ENCODE measurements at regions not wholly inside any gene's neighbourhood (a gene's known extent, or its start where the extent isn't known, plus 50 kb on each side); places are given as distances from the start of the nearest gene placed in this dataset.
"Not testable (repeated sequence)": the region's sequence is repeated elsewhere in the genome, so short reads cannot be mapped to it uniquely, and the experiment has no call there.

DNA sequence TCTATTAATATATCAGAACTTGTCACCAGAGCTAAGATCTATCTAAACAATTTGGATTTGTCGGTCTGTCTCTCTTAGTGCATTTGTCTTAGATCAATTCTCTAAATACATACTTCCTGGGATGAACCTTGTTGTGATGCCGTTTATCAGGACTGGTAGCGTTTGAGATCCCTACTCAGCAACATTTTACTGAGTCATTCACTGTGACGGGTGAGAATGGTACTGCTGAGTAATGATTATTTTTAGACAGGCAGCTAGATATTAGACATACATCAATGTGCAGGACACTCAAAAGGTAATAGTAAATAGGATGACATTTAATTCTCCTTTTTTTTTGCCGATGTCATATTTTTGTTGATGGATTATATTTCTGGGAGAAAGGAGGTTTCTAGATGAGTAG lies 209.0 kb downstream of the CSNK1G3 start:
- DNase-seq, result no peak

DNA sequence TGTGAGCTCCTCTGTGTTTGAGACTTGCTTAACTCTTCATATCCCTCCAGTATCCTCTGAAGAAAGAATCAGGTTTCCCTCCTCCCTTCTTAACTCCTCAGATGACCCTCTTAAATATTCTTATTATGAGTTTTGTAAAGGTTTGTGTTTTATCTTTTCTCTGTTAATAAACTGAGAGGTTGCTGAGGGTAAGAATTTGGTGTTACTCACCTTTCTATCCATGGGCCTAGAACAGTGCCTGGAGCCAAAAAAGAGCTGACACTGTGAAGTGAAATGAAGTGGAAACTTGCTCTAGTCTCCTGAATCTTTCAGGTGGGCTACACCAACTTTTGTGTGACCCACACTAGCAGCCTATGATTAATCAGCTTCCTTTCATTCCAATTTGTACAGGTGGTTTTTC lies 208.4 kb downstream of the CSNK1G3 start:
- DNase-seq, result no peak

DNA sequence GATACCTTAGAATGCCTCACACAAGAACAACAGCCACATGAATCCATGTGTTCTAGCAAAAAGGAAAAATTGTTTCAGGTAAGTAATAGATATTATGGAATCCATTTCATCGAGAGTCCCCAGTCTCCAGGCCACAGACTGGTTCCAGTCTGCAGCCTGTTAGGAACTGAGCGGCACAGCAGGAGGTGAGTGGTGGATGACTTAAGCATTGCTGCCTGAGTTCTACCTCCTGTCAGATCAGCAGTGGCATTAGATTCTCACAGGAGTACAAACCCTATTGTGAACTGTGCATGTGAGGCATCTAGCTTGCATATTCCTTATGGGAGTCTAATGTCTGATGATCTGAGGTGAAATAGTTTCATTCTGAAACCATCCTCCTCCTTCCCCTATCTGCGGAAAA lies 207.0 kb downstream of the CSNK1G3 start:
- DNase-seq, result no peak

DNA sequence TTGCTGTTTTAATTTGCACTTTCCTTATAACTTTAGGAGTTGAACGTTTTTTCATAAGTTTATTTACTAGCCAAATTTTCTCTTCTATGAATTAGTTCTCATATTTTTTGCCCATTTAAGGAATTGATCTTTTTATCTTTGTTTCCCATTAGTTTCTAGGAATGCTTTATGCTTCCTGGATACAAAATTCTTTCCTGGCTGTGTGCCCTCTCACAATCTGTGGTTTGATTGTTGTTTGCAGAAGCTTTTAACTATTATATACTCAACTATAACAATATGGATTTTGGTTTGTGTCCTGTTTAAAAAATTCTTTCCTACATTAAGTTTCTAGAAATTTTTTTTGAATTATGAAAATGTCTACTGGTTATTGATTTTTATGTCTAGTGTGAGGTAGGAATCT lies 206.3 kb downstream of the CSNK1G3 start:
- DNase-seq, result no peak

DNA sequence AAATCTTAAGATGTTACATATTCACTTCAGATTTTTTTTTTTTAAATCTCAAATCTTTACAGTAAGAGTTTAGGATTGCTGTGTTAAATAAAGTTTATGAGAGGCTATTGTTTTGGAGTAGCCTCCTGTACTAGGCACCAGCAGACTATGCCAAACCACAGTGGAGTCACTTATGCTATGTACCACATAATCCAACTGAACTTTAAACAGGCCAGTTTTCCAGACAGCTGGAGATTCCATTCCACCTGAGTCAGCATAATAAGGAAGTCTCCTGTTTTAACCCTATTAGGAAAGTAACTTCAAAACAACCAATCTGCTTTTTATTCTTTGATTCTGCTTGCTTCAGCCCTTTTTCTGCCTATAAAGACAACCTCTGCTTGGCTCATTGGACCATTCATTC lies 205.2 kb downstream of the CSNK1G3 start:
- no peak for DNase-seq

DNA sequence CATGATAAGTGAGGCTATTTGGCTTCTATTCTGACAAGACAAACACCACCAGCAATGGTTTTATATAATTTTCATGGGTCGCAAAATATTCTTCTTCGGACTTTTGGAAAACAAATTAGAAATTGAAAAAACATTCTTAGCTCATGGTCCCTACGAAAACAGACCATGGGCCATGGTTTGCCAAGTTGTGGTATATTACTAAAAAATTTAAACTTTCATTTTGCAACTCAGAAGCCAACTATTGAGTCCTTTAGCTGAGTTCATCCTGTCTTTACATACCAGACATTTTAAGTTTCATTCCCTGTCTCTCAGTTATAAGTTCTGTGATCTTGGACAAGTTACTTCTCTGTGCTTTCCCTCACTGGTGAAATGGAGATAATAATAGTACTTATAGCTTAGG lies 198.1 kb downstream of the CSNK1G3 start:
- no peak for DNase-seq

DNA sequence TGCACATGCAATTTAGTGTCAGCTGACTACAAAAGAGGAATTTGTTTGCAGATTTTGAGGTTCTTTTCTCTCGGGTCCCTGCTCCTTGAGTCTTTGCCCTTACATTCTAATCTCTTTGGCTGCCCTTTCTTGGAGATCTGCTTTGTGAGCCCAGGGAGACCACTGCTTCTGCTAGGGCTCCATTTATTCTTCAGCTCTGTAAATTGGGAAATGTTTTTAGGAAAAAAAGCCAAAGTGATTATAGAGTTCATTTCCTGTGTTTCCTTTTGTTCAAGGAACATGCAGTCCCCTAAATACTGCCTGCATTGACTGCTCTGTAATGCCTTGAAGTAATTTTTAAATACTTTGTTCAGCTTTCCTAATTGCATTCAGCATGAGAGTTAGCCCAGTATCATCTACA lies 197.4 kb downstream of the CSNK1G3 start:
- DNase-seq, result no peak

DNA sequence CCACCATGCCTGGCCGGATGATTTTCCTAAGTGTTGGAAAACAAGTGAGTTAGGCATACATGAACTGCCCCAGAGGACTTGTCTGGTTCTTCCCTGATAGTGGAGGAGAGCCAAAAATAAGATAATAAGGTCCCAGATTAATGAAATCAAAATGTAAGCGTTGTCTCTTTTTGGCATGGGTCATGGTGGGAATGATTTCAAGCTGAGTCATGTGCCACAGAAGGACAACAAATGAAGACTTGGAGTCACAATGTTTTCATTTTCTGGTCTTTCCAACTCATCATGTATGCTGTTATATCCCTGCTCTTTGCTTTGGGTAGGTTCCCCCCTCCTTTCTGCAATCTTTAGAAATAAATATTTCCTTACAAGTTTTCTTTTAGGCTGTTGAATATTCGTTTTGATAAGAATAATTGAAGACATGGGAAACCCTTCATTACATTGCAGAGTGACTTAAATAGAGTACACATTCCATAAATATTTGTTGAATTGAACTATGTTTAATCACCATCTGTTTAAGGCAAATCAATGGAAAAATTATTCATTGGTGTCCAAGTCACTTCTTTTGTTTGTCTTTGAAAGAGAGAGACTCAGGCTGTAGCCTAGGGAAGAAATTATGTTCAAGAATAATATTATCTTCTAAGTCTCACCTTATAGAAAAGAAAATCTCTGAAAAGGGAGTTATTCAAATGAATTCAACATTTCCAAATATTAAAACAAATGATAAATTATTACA lies 196.3 kb downstream of the CSNK1G3 start:
- DNase-seq, result no peak

DNA sequence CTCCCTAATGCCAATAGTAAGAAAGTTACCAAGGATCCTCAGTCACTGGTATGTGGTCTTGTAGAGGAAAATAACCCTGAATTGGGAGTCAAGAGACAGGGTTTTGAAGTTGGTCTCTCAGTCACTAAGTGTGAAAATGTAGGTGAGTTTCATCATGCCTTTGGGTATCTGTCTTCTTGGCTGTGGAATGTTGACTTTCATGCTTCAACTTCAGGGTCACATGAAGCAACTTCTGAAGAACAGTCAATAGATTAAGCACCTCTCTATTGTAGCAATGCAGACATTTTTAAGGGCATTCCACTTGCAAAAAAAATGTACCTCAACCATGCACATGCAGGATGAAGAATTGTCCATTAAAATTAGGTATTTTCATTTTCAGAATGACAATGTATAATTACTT lies 194.6 kb downstream of the CSNK1G3 start:
- no peak for DNase-seq

DNA sequence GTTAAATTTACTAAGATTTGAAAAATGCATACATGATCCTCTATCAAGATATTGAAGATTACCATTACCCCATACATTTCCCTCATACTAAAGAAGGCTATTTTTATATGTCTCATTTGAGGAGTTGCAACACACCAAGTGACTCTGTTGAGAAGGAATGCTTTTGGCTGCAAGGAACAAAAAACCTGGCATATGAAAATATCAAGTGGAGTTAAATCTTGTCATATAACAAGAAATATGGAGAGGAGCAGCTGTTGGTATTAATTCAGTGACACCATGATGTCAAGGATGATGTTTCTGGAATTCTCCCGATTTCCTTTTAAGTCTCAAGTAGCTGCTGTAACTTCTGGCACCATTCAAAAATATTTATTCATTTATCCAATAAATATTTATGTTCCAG lies 193.8 kb downstream of the CSNK1G3 start:
- no peak for DNase-seq

DNA sequence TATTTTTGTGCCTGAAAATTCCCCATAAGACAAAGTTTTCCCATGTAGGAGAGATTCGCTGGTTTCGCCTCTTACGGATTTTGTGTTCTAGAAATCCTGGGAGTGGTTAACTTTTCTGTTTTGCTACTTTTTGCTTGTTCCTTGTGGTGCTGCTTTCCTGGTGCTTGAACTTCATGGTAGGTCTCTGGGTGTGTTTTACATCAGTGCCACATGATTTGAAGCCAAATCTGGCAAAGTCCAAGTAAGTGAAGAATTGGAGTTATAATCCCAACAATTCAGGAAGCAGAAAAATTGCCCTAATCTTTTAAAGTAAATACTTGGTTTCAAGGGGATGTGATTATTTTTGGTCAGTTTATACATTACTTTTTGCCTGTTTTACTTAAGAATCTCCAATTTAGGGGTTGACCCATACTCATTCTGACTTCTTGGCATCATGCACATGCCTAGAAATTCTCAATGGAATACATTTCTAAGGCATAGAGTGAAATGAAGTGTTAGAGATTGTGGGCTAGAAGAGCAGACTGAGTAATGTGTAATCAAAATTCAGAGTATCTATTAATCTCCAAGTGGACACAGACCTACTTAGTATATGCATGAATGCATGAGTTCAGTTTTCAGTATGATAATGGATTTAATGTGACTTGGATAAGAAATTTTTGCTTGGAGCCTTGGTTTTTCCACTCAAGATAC lies 189.7 kb downstream of the CSNK1G3 start:
- no peak for DNase-seq

DNA sequence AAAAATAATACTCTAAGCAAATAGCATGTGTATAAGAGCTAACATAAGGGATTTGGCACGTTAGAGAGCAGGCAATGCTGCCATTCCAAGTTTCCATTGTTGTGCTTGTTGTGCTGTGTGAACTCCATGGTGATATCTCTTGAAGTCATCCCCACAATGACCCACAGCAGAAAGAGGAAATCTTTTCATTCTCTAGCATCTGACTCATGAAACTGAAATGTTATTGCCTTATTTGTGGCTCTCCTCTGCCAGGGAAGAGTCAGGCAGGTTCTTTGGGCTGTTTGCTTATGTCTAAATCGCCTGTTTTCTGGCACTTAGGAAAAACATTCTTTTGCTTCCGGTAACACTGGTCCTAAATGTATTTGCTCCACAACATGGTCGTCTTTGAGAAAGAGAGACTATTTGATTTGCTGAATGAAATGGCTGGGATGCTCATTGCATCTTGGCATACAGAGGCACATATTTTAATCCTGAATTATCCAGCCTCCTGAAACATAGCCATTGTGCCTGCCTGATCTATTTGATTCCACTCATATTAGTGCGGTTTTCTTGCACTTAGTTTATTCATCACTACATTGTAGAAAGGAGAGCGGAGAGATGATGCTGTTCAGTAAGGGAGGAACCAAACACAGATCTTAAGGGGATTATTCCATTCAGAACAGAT lies 188.8 kb downstream of the CSNK1G3 start:
- DNase-seq, result no peak

DNA sequence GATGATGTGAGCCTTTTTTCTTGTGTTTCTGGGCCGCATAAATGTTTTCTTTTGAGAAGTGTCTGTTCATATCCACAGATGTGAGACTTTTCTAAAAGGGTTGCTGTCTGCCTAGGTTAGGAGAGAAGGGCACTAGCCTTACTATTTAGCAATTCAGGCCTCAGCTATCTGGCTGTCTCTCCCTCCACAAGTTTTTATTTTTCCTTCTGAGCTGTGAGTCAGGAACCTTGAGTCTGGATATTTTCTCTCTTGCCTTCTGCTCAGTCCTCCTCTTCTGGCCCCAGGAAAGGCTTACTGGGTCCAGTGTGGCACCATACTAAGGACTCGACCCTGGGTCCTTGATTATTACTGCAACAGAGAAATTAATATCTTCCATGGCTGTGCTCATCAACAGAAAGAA lies 187.6 kb downstream of the CSNK1G3 start:
- no peak for DNase-seq

DNA sequence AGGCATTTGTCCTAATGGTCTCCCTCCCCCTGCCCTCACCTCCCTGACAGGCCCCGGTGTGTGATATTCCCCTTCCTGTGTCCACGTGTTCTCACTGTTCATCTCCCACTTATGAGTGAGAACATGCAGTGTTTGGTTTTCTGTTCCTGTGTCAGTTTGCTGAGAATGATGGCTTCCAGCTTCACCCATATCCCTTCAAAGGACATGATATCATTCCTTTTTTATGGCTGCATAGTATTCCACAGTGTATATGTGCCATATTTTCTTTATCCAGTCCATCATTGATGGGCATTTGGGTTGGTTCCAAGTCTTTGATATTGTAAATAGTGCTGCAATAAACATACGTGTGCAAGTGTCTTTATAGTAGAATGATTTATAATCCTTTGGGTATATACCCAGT lies 187.0 kb downstream of the CSNK1G3 start:
- DNase-seq, result not testable (repeated sequence)

DNA sequence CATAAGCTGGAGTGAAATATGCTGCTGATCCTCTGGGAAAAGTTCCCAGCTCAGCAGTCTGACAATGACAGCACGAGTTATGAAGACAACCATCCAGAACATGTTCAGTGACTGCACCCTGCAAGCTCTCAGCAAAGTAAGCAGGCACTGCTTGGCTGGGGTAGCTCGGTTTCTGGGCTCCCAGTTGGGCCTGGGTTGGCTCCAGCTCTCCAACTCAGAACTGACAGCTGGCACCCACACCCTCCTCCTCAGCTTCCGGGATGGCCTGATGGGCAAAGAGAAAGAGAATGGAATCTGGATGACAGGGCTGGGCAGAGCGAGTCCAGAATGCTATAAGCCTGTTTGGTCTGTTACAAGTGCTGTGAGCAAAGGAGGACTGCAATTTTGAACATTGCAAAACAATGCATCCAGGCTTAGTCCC lies 185.0 kb downstream of the CSNK1G3 start:
- no peak for DNase-seq

DNA sequence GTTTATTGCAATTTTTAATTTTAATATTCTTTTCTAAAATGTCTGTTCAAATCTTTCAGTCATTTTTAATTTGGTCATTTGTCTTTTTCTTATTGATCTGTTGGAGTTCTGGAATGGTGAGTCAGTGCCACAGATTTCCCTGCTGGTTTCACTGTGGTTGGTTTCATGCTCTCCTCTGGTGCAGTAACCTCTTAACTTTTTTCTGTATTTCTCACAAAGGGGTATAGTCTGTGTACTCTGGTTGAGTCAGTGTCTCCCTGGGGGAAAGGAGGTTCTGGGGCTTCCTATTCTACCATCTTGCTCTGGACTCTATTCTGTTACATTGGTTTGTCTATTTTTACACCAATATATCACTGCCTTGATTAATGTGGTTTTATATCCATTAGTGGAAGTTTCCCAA lies 178.8 kb downstream of the CSNK1G3 start:
- no peak for DNase-seq

DNA sequence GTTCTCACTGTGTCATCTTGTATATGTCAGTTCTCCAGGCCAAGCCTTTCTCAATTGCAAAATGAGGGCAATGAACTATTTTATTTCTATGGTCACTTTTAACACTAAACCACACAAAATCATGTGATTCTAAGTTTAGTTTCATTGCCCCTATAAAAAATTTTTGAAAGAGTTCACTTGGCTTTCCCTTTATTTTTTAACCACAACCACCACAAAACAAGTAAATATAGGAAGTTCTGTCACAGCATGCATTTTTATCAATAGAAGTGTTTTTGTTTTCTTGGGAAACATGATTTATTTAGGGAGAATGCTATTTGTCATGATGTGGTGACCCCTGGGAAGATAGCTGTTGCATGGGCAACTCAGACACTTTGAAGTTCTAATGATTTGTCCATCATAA lies 169.1 kb downstream of the CSNK1G3 start:
- no peak for DNase-seq

DNA sequence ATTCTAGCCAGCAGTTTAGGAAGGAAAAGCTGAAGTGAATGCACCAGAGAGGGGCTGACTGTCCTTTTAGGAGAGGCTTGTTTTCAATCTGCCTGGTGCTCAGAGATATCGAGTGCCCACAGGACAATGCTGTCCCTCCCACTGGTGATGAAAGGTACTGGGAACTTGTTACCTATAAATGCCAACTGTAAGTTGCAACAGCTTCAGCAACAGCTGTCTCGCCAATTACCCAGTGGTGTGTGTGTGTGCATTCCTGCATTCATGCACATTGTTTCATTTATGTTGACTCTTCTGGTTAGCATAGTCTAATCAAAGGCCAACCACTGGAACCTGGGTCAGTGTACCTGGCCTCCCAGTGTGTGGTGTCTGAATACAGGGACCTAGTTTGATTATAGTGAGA lies 161.1 kb downstream of the CSNK1G3 start:
- no peak for DNase-seq

DNA sequence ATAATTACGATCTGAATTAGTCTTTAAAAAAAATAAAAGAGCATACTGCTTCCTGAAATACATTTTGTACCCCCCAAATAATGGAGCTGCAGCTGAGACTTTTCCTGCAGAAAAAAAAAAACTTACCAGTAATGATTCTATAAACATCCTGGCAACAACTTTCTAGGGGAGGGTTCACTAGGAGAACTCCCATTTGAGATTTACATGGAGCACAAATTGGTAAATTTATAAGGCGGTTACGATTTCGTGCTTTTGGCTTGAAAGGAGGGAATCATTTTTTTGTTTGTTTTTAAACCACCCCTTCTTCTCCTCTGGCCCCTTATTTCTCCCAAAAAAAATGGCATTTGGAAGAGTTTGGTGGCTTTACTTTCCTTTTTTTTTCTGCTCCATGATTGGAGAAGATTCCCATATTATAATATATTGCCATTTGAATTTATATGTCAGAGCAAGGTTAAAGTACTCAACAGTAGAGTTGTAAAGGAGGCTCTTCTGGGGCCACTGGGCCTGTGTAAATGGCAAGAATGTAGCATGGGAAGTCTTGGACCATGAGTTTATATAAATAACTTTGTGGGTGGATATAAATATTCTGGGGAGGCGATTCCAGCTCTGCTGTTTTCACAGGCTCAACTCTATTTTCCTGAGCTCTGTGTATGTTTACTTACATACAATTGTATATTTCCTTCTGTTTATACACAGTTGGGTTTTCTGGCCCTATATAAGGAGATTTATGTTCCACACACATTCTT lies 159.9 kb downstream of the CSNK1G3 start:
- no peak for DNase-seq

DNA sequence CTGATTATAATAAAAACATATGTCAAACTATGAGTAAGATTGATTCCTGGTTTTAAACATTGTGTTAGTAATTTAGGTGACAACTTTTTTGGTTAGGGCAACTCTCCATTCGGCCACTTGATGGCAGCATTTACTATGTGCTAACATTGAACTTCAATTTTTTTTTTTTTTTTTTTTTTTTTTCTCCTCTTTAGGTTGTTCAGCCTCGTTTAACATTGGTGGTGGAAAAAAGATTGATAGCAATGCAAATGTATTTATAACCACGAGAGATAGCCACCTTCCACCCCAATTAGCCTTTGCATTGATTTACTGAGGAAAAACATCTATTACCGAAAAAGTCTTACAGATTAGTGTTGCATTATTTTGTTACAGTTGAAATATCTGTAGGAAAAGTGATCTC lies 159.1 kb downstream of the CSNK1G3 start:
- peak; percentile 40 for DNase-seq
